ENCODE measurements at regions not wholly inside any gene's neighbourhood (a gene's known extent, or its start where the extent isn't known, plus 50 kb on each side); places are given as distances from the start of the nearest gene placed in this dataset.

DNA sequence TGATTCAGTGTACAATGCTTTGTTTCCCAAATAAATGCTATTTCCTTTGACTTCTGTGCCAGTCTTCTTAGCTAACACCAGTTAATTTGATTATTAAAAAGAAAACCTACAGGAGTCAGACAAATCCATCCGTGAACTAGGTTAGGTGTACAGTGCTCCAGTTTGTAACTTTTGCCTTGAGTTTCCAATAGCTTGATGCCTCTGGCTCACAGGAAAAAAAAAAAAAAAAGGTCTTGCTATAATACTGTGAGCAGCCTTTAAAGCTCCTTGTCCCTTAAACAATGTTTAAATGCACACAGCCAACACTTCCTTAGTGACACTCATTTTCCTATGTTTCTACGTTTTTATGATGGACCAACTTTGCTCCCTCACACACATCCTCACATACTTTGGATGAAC, 71.8 kb upstream of the TMX1 start (continued):
- TF ChIP-seq SMARCC2 (IDR thresholded peaks at IDR 0.05; ENCODE audit: low read depth) (no peak), TEAD2 (tag; IDR thresholded peaks at IDR 0.05) (no peak)

DNA sequence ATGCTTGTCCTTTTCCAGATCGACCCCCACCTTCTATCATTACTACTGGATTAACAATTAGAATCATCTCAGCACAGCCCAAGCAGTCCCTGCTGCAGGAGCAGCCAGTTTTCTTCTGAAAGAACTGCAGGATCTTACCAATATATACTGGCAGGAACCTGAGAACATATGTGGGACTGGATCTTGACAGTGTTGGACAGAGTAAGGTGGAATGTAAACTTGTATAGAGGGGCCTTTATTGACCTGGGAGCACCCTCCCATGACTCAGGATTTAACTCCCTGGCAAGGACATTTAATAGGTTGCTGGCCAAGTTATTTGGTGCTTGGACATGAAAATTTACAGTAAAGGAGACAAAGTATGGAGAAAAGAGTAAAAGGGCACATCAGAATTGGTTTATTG, 66.2 kb upstream of the TMX1 start:
- no peak overlapping the region for H3K4me3 ChIP-seq
- no TSS peak for BruUV-seq (replicated peaks)
- H3K27me3 ChIP-seq (ENCODE audit: control insufficient read depth in 2 of 2, insufficient read depth in 2 of 2, low read length in 2 of 2) = no peaks in the 10 kb centered on the region; a peak in 1 of 5 replicates
- H3K4me2 ChIP-seq (ENCODE audit: insufficient read depth, low read length) = no peak overlapping the region
- no peaks in the 10 kb centered on the region for H3K79me2 ChIP-seq (ENCODE audit: control insufficient read depth, insufficient read depth, low read length)
- CTCF ChIA-PET (ENCODE audit: low intra/inter-chr PET ratio) = no interaction called here
- H3K36me3 ChIP-seq (ENCODE audit: control insufficient read depth, insufficient read depth, low read length) = no peaks in the 10 kb centered on the region
- POLR2A ChIA-PET = no interaction called here
- no peak overlapping the region for H3K9ac ChIP-seq (ENCODE audit: insufficient read depth in 1 of 2, low read depth in 2 of 2, low read length in 2 of 2)
- in situ Hi-C loops (cut with MboI) (no loop called here), intact Hi-C loops (cut with micrococcal nuclease) (no loop called here)
- H3K4me1 ChIP-seq (replicated peaks in 1 of 2; ENCODE audit: control insufficient read depth in 2 of 2, insufficient read depth in 2 of 2, low read length in 2 of 2) = no peaks in the 10 kb centered on the region
- no peaks in the 10 kb centered on the region for H3K9me1 ChIP-seq (ENCODE audit: control insufficient read depth, insufficient read depth, low read length)
- WGBS (ENCODE audit: insufficient coverage, low coverage, missing lambda C conversion rate) = 0% methylated on average over 1 of the region's 1 CpG
- no peaks in the 10 kb centered on the region for H4K20me1 ChIP-seq (replicated peaks; ENCODE audit: control insufficient read depth, insufficient read depth, low read length)
- FAIRE-seq (no peak), DNase-seq (ENCODE audit: extremely low read depth in 1 of 4, low spot score in 3 of 4) (no peak), ATAC-seq (no peak)
- no peak overlapping the region for H2AFZ ChIP-seq (ENCODE audit: low read depth, low read length)
- H3K9me3 ChIP-seq (replicated peaks; ENCODE audit: control insufficient read depth, insufficient read depth, low read depth, low read length) = no peaks in the 10 kb centered on the region
- TF ChIP-seq SNRNP70 (optimal IDR thresholded peaks at IDR 0.05; ENCODE audit: low read depth, low read length) (no peak), WHSC1 (IDR thresholded peaks at IDR 0.05; ENCODE audit: low read length) (no peak), NEUROD1 (IDR thresholded peaks at IDR 0.05; ENCODE audit: borderline replicate concordance, low read depth, low read length, partially characterized antibody) (no peak), MAFF (IDR thresholded peaks at IDR 0.05; ENCODE audit: low read length) (no peak), ZKSCAN3 (CRISPR knock-in tag; IDR thresholded peaks at IDR 0.05) (no peak), KHSRP (IDR thresholded peaks at IDR 0.05) (no peak), HEY1 (CRISPR knock-in tag; IDR thresholded peaks at IDR 0.05; ENCODE audit: borderline replicate concordance) (no peak), TRIM28 (IDR thresholded peaks at IDR 0.05) (no peak), ZNF311 (CRISPR knock-in tag; IDR thresholded peaks at IDR 0.05) (no peak), ZNF133 (CRISPR knock-in tag; IDR thresholded peaks at IDR 0.05) (no peak), ZSCAN32 (CRISPR knock-in tag; IDR thresholded peaks at IDR 0.05) (no peak)
- TF ChIP-seq, protein P1, sequence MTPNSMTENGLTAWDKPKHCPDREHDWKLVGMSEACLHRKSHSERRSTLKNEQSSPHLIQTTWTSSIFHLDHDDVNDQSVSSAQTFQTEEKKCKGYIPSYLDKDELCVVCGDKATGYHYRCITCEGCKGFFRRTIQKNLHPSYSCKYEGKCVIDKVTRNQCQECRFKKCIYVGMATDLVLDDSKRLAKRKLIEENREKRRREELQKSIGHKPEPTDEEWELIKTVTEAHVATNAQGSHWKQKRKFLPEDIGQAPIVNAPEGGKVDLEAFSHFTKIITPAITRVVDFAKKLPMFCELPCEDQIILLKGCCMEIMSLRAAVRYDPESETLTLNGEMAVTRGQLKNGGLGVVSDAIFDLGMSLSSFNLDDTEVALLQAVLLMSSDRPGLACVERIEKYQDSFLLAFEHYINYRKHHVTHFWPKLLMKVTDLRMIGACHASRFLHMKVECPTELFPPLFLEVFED (CRISPR knock-in tag; conservative IDR thresholded peaks at IDR 0.05) = no peak
- TF ChIP-seq, protein P2, sequence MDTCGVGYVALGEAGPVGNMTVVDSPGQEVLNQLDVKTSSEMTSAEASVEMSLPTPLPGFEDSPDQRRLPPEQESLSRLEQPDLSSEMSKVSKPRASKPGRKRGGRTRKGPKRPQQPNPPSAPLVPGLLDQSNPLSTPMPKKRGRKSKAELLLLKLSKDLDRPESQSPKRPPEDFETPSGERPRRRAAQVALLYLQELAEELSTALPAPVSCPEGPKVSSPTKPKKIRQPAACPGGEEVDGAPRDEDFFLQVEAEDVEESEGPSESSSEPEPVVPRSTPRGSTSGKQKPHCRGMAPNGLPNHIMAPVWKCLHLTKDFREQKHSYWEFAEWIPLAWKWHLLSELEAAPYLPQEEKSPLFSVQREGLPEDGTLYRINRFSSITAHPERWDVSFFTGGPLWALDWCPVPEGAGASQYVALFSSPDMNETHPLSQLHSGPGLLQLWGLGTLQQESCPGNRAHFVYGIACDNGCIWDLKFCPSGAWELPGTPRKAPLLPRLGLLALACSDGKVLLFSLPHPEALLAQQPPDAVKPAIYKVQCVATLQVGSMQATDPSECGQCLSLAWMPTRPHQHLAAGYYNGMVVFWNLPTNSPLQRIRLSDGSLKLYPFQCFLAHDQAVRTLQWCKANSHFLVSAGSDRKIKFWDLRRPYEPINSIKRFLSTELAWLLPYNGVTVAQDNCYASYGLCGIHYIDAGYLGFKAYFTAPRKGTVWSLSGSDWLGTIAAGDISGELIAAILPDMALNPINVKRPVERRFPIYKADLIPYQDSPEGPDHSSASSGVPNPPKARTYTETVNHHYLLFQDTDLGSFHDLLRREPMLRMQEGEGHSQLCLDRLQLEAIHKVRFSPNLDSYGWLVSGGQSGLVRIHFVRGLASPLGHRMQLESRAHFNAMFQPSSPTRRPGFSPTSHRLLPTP (IDR thresholded peaks at IDR 0.05; ENCODE audit: borderline replicate concordance, extremely low read depth, insufficient read length) = no peak
- TF ChIP-seq, protein P3, sequence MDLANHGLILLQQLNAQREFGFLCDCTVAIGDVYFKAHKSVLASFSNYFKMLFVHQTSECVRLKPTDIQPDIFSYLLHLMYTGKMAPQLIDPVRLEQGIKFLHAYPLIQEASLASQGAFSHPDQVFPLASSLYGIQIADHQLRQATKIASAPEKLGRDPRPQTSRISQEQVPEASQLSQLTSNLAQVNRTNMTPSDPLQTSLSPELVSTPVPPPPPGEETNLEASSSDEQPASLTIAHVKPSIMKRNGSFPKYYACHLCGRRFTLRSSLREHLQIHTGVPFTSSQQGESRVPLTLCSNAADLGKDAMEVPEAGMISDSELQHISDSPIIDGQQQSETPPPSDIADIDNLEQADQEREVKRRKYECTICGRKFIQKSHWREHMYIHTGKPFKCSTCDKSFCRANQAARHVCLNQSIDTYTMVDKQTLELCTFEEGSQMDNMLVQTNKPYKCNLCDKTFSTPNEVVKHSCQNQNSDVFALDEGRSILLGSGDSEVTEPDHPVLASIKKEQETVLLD (IDR thresholded peaks at IDR 0.05) = no peak
- no peak overlapping the region for H3K27ac ChIP-seq (ENCODE audit: extremely low read depth, low read depth, low read length)

Measured in K562 (cell line).